ENCODE measurements at regions not wholly inside any gene's neighbourhood (a gene's known extent, or its start where the extent isn't known, plus 50 kb on each side); places are given as distances from the start of the nearest gene placed in this dataset.

DNA sequence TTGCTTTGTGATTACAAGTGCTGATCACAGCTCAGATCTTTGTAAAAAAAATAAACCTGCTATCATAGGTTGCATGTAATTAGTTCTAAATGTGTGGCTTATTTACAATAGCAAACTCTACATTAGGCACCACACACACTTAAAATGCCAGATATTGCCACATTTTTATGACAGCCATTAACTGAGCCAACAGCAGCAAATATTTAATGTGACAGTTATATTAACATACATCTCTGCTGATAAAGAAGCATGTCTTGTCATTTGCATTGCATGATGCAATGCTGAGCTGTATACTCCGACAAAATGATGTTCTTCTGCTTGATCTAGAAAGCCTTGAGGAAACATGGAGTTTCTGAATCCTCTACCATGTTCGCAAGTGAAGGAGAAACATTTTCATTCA lies 273.6 kb upstream of the VEPH1 start:
- Histone ChIP-seq H3K4me1 (no peaks in the 10 kb centered on the region), H3K4me3 (no peak overlapping the region)
- 88 to 95% methylated on average over 2 of the region's 2 CpGs for WGBS, 2 donors

DNA sequence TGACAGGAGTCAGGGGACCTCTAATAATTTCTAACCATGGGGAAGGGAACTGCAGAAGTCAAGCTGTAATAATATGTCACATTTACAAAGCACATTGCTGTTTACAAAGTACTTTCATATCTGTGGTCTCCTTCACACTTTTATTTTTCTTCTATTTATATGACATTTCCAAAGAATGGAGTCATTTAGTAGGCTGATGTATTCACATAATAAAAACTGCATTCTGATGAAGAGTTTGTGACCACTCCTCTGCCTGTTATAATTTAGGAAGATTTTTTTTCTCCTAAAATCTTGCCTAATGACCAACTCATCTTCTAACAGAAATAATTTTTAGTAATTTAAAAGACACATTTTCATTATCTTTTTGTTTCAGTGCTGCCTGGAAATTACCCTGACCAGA lies 272.2 kb upstream of the VEPH1 start:
- intact Hi-C loops (cut with DNase I; ENCODE audit: low total_unique reads), result no loop called here
- no peak overlapping the region for H3K27ac ChIP-seq
- no peaks in the 10 kb centered on the region for H3K9me3 ChIP-seq
- no peaks in the 10 kb centered on the region for H3K27me3 ChIP-seq
- TF ChIP-seq, protein P1, sequence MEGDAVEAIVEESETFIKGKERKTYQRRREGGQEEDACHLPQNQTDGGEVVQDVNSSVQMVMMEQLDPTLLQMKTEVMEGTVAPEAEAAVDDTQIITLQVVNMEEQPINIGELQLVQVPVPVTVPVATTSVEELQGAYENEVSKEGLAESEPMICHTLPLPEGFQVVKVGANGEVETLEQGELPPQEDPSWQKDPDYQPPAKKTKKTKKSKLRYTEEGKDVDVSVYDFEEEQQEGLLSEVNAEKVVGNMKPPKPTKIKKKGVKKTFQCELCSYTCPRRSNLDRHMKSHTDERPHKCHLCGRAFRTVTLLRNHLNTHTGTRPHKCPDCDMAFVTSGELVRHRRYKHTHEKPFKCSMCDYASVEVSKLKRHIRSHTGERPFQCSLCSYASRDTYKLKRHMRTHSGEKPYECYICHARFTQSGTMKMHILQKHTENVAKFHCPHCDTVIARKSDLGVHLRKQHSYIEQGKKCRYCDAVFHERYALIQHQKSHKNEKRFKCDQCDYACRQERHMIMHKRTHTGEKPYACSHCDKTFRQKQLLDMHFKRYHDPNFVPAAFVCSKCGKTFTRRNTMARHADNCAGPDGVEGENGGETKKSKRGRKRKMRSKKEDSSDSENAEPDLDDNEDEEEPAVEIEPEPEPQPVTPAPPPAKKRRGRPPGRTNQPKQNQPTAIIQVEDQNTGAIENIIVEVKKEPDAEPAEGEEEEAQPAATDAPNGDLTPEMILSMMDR (IDR thresholded peaks at IDR 0.05), result no peak
- no peak for TF ChIP-seq POLR2A (IDR thresholded peaks at IDR 0.05)
- H3K4me3 ChIP-seq, result no peak overlapping the region
- DNase-seq, result no peak
- no peaks in the 10 kb centered on the region for H3K4me1 ChIP-seq
- H3K36me3 ChIP-seq (ENCODE audit: low read depth, missing control alignments), result no peaks in the 10 kb centered on the region

More for the DNA sequence above, 273.6 kb upstream of the VEPH1 start:
- intact Hi-C loops (cut with DNase I; ENCODE audit: low total_unique reads), result no loop called here
- H3K9me3 ChIP-seq, result no peaks in the 10 kb centered on the region
- TF ChIP-seq, protein P1 (IDR thresholded peaks at IDR 0.05), result no peak
- TF ChIP-seq POLR2A (IDR thresholded peaks at IDR 0.05), result no peak
- no peaks in the 10 kb centered on the region for H3K36me3 ChIP-seq (ENCODE audit: low read depth, missing control alignments)
- DNase-seq, result no peak
- H3K27ac ChIP-seq, result no peak overlapping the region
- H3K27me3 ChIP-seq, result no peaks in the 10 kb centered on the region

DNA sequence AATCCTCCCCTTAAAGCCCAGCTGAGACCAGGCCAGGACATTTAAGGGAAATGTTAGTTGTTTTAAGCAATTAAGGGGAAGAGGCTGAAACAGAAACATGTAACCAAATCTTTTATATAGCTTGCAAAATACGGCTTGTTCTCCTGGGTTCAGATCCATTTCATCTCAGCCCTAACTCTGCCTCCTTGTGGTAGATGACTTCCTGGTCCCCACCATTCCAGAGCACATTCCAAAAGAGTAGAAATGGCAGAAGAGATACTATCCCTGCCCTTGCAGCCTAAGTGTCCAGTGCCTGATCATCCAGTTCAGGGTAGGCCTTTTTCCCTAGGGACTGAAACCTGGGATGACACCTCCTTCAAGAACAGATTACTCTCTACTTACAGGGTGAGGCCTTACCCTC lies 266.2 kb upstream of the VEPH1 start:
- Histone ChIP-seq H3K4me1 (no peaks in the 10 kb centered on the region), H3K4me3 (no peak overlapping the region), H3K36me3 (ENCODE audit: low read depth, missing control alignments) (no peaks in the 10 kb centered on the region), H3K27me3 (no peaks in the 10 kb centered on the region), H3K27ac (no peak overlapping the region), H3K9me3 (no peaks in the 10 kb centered on the region)
- WGBS, 2 donors, result 55 to 85% methylated on average over 1 of the region's 1 CpG
- TF ChIP-seq POLR2A (IDR thresholded peaks at IDR 0.05), result no peak
- TF ChIP-seq, protein P1 (IDR thresholded peaks at IDR 0.05), result no peak
- DNase-seq, result no peak
- intact Hi-C loops (cut with DNase I; ENCODE audit: low total_unique reads), result no loop called here

DNA sequence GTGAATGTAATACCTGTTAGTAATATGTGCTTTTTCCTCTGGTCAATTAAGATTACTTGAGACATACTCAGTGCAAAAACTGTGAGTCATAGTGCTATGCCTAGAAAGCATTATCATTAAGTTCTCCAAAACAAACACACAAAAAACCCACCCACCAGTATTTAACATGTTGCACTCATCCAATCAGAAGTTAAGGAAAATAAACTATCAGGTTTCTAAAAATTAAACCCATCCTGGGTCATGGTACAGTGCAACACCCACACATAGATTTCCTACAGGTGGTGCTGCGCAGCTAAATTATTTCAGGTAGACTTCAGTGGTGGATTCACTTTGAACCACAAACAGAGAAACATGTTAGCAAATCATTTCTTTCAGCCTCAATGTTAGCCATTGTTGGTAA lies 264.4 kb upstream of the VEPH1 start:
- no peaks in the 10 kb centered on the region for H3K4me1 ChIP-seq
- no peak overlapping the region for H3K4me3 ChIP-seq
- no peaks in the 10 kb centered on the region for H3K27me3 ChIP-seq
- no peaks in the 10 kb centered on the region for H3K9me3 ChIP-seq
- H3K27ac ChIP-seq, result no peak overlapping the region
- intact Hi-C loops (cut with DNase I; ENCODE audit: low total_unique reads), result no loop called here
- no peaks in the 10 kb centered on the region for H3K36me3 ChIP-seq (ENCODE audit: low read depth, missing control alignments)
- 93 to 94% methylated on average over 1 of the region's 1 CpG for WGBS, 2 donors
- no peak for DNase-seq
- TF ChIP-seq POLR2A (IDR thresholded peaks at IDR 0.05), result no peak
- TF ChIP-seq, protein P1 (IDR thresholded peaks at IDR 0.05), result no peak

DNA sequence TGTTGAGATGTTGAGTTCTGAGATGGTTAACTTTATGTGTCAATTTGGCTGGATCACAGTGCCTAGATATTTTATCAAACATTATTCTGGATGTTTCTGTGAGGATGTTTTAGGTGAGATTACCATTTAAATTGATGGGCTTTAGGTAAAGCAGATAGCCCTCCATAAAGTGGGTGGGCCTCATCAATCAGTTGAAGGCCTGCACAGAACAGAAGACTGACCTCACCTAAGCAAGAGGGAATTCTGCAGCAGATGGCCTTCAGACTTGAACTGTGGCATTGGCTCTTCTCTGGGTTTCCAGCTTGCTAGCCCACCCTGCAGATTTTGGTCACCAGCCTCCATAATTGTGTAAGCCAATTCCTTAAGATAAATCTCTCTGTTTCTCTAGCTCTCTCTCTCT lies 260.4 kb upstream of the VEPH1 start:
- Histone ChIP-seq H3K4me3 (no peak overlapping the region), H3K27me3 (no peaks in the 10 kb centered on the region), H3K4me1 (no peaks in the 10 kb centered on the region), H3K36me3 (ENCODE audit: low read depth, missing control alignments) (no peaks in the 10 kb centered on the region), H3K9me3 (no peaks in the 10 kb centered on the region), H3K27ac (no peak overlapping the region)
- DNase-seq, result no peak
- intact Hi-C loops (cut with DNase I; ENCODE audit: low total_unique reads), result no loop called here
- no peak for TF ChIP-seq POLR2A (IDR thresholded peaks at IDR 0.05)
- TF ChIP-seq, protein P1 (IDR thresholded peaks at IDR 0.05), result no peak

Measured in testis (tissue), 2 donors.